A673 (cell line): ENCODE measurements at regions not wholly inside any gene's neighbourhood (a gene's known extent, or its start where the extent isn't known, plus 50 kb on each side); places are given as distances from the start of the nearest gene placed in this dataset.

Experiments used
- EZH2 ChIP-seq: fragments of 200-600 bp; sonication (generic); IDR thresholded peaks from 2 replicates; pipeline ENCODE4 v1.6.1; 2017; ENCODE audit warnings: borderline replicate concordance, low read depth, mild to moderate bottlenecking, mixed read lengths, antibody characterized with exemption, low read length; ENCODE audit not compliant: poor library complexity, severe bottlenecking
- TF ChIP-seq, protein P1 (sequence below): fragments of 300-800, 200-600 bp; sonication (generic); conservative IDR thresholded peaks from 2 replicates; pipeline ENCODE4 v1.5.1; 2017; ENCODE audit warnings: low read depth, mild to moderate bottlenecking, antibody characterized with exemption, low read length, moderate library complexity, mixed read lengths

- TF ChIP-seq, protein P1, sequence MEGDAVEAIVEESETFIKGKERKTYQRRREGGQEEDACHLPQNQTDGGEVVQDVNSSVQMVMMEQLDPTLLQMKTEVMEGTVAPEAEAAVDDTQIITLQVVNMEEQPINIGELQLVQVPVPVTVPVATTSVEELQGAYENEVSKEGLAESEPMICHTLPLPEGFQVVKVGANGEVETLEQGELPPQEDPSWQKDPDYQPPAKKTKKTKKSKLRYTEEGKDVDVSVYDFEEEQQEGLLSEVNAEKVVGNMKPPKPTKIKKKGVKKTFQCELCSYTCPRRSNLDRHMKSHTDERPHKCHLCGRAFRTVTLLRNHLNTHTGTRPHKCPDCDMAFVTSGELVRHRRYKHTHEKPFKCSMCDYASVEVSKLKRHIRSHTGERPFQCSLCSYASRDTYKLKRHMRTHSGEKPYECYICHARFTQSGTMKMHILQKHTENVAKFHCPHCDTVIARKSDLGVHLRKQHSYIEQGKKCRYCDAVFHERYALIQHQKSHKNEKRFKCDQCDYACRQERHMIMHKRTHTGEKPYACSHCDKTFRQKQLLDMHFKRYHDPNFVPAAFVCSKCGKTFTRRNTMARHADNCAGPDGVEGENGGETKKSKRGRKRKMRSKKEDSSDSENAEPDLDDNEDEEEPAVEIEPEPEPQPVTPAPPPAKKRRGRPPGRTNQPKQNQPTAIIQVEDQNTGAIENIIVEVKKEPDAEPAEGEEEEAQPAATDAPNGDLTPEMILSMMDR, result no peak
- no peak for TF ChIP-seq EZH2
Observed at GRCh38 chr6:82111818-82112217, 135.7 kb downstream of the IBTK start.
